OCI-LY3 (cell line): ENCODE measurements at regions not wholly inside any gene's neighbourhood (a gene's known extent, or its start where the extent isn't known, plus 50 kb on each side); places are given as distances from the start of the nearest gene placed in this dataset.

ENCODE experiments used
- H2AFZ ChIP-seq: fragments of 200-600, 300-600 bp; shearing (Covaris generic); 2 replicates; pipeline ENCODE4 v1.6.0; 2014; ENCODE audit warnings: antibody characterized with exemption, low read depth, low read length
- H3K27ac ChIP-seq: fragments of 200-600, 300-600 bp; sonication (generic); 2 replicates; pipeline ENCODE4 v1.5.1; 2014; ENCODE audit warnings: mild to moderate bottlenecking, low read length, moderate library complexity, mixed read lengths
- H3K27me3 ChIP-seq: fragments of 200-600, 300-600 bp; sonication (generic); 2 replicates; pipeline ENCODE4 v1.6.1; 2014; ENCODE audit warnings: low read depth, low read length, mixed read lengths
- H3K36me3 ChIP-seq: fragments of 200-600, 300-600 bp; sonication (generic); replicated peaks from 2 replicates; pipeline ENCODE3; 2014; ENCODE audit warnings: low read depth, low read length, mixed read lengths
- H3K4me1 ChIP-seq: fragments of 300-600, 200-600 bp; sonication (generic); 2 replicates; pipeline ENCODE4 v1.6.1; 2014; ENCODE audit warnings: low read length, mixed read lengths
- H3K4me2 ChIP-seq: fragments of 200-600, 300-600 bp; sonication (generic); 2 replicates; pipeline ENCODE4 v1.6.1; 2014; ENCODE audit warnings: low read length, mixed read lengths
- H3K4me3 ChIP-seq: fragments of 300-600, 200-600 bp; sonication (generic); 2 replicates; pipeline ENCODE4 v1.5.1; 2014; ENCODE audit warnings: antibody characterized with exemption, mild to moderate bottlenecking, low read length, moderate library complexity
- H3K79me2 ChIP-seq: fragments of 300-600, 200-600 bp; shearing (Covaris generic); 2 replicates; pipeline ENCODE4 v1.6.1; 2014; ENCODE audit warnings: mild to moderate bottlenecking, low read length, mixed read lengths
- H3K9ac ChIP-seq: fragments of 300-600, 200-600 bp; shearing (Covaris generic); 2 replicates; pipeline ENCODE4 v1.6.0; 2014; ENCODE audit warnings: mild to moderate bottlenecking, low read length, moderate library complexity
- H3K9me3 ChIP-seq: fragments of 200-600, 300-600 bp; shearing (Covaris generic); 2 replicates; pipeline ENCODE4 v1.6.1; 2014; ENCODE audit warnings: low read length, mixed read lengths; ENCODE audit not compliant: insufficient read depth
- H4K20me1 ChIP-seq: fragments of 200-600, 300-600 bp; sonication (generic); 2 replicates; pipeline ENCODE4 v1.6.1; 2016; ENCODE audit warnings: low read length, mixed read lengths; ENCODE audit not compliant: insufficient read depth
- EZH2phosphoT487 ChIP-seq: fragments of 200-600 bp; shearing (Covaris generic); IDR thresholded peaks from 2 replicates; pipeline ENCODE4 v1.6.1; 2018; ENCODE audit warnings: antibody characterized with exemption, mixed run types, low read depth
- TF ChIP-seq, protein P1 (sequence below): fragments of 200-600, 300-600 bp; sonication (generic); IDR thresholded peaks from 2 replicates; pipeline ENCODE4 v1.5.1; 2014; ENCODE audit warnings: antibody characterized with exemption, low read length, low read depth

DNA sequence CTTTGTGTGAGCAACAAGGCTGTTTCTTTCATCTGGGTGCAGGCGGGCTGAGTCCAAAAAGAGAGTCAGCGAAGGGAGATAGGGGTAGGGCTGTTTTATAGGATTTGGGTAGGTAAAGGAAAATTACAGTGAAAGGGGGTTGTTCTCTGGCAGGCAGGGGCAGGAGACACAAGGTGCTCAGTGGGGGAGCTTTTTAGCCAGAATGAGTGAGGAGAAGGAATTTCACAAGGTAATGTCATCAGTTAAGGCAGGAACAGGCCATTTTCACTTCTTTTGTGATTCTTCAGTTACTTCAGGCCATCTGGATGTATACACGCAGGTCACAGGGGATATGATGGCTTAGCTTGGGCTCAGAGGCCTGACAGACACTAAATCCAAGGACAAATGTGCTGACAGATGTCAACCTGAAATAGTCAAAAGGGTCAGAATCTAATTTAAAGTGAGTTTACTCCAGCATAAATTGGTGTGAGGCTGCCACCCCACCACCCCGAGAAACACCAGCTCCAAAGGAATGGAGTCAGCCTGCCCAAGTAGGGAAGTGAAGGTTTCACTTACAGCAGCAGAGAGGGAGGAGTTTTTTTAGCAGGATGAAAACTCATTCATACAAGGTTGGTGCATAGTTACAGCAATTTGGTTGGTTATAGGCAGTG, 560.0 kb upstream of the CDH4 start:
- Histone ChIP-seq H3K9ac (no peak overlapping the region), H3K4me3 (no peak overlapping the region), H3K36me3 (no peaks in the 10 kb centered on the region), H4K20me1 (no peaks in the 10 kb centered on the region), H3K4me1 (no peaks in the 10 kb centered on the region), H3K4me2 (no peak overlapping the region), H2AFZ (no peak overlapping the region), H3K27ac (no peak overlapping the region), H3K9me3 (no peaks in the 10 kb centered on the region), H3K79me2 (no peaks in the 10 kb centered on the region), H3K27me3 (0 out of 2 replicates have a peak, but pooled peaks cover 2% of the 10 kb centered on the region)
- TF ChIP-seq, protein P1, sequence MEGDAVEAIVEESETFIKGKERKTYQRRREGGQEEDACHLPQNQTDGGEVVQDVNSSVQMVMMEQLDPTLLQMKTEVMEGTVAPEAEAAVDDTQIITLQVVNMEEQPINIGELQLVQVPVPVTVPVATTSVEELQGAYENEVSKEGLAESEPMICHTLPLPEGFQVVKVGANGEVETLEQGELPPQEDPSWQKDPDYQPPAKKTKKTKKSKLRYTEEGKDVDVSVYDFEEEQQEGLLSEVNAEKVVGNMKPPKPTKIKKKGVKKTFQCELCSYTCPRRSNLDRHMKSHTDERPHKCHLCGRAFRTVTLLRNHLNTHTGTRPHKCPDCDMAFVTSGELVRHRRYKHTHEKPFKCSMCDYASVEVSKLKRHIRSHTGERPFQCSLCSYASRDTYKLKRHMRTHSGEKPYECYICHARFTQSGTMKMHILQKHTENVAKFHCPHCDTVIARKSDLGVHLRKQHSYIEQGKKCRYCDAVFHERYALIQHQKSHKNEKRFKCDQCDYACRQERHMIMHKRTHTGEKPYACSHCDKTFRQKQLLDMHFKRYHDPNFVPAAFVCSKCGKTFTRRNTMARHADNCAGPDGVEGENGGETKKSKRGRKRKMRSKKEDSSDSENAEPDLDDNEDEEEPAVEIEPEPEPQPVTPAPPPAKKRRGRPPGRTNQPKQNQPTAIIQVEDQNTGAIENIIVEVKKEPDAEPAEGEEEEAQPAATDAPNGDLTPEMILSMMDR = no peak
- TF ChIP-seq EZH2phosphoT487 = no peak

DNA sequence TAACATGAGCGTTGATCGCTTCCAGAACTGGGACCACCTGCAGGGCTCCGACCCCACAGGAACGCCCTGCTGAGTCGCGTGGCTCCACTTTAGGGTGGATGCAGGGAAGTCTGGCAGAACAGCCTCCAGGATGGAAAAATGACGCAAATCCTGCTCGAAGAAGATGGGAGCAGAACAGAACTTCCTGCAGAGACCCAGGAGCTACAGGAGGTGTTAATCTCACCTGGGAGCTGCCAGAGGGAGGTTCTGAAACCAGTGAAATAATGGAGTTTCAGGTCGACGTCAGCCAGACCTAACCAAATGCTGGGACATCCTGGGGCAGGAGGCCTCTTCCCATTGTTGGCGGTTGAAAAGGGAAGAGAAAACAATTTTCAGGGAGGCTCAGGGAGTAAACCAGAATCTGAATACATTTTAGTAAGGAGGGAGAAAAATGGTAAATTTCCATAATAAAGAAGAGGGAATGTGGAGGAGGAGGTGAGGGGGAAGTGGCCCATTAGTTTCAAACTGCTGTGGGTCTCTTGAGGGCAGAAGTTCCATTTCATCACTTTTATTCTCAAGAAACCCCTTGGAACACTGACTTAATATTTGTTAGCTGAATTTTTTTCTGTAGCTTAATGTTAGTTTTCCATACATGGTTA, 558.4 kb upstream of the CDH4 start:
- H3K27ac ChIP-seq = no peak overlapping the region
- TF ChIP-seq, protein P1 = no peak
- TF ChIP-seq EZH2phosphoT487 = no peak
- H3K27me3 ChIP-seq = 0 out of 2 replicates have a peak, but pooled peaks cover 2% of the 10 kb centered on the region

DNA sequence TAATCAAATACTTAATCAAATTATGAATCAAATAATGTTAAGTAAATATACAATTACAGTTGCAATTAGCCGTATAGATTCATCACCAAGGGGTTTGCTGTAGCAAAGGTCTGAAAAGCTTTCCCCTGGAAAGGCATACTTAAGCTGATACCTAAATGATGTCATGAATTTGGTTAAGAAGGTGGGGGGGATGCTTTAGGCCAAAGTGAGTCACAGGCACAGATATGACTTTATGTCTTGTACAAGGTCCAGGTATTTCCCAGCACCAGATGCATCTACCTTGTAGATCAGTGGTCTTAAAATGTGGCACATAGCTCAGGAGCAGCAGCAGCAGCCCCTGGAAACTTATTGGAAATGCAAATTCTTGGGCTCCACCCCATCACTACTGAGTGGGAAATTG, 557.3 kb upstream of the CDH4 start:
- H3K27me3 ChIP-seq = 0 out of 2 replicates have a peak, but pooled peaks cover 2% of the 10 kb centered on the region
- H4K20me1 ChIP-seq = no peaks in the 10 kb centered on the region
- no peaks in the 10 kb centered on the region for H3K4me1 ChIP-seq
- H3K4me3 ChIP-seq = no peak overlapping the region
- H2AFZ ChIP-seq = no peak overlapping the region
- H3K27ac ChIP-seq = no peak overlapping the region
- no peaks in the 10 kb centered on the region for H3K9me3 ChIP-seq
- no peak overlapping the region for H3K4me2 ChIP-seq
- no peaks in the 10 kb centered on the region for H3K36me3 ChIP-seq
- no peak for TF ChIP-seq EZH2phosphoT487
- TF ChIP-seq, protein P1 = no peak
- H3K9ac ChIP-seq = no peak overlapping the region
- H3K79me2 ChIP-seq = no peaks in the 10 kb centered on the region

More for the DNA sequence above, 558.4 kb upstream of the CDH4 start:
- no peaks in the 10 kb centered on the region for H3K79me2 ChIP-seq
- no peak overlapping the region for H3K4me3 ChIP-seq
- no peaks in the 10 kb centered on the region for H3K36me3 ChIP-seq
- H3K9me3 ChIP-seq = no peaks in the 10 kb centered on the region
- H3K4me1 ChIP-seq = no peaks in the 10 kb centered on the region
- H4K20me1 ChIP-seq = no peaks in the 10 kb centered on the region
- H3K9ac ChIP-seq = no peak overlapping the region
- H3K4me2 ChIP-seq = no peak overlapping the region
- H2AFZ ChIP-seq = no peak overlapping the region

DNA sequence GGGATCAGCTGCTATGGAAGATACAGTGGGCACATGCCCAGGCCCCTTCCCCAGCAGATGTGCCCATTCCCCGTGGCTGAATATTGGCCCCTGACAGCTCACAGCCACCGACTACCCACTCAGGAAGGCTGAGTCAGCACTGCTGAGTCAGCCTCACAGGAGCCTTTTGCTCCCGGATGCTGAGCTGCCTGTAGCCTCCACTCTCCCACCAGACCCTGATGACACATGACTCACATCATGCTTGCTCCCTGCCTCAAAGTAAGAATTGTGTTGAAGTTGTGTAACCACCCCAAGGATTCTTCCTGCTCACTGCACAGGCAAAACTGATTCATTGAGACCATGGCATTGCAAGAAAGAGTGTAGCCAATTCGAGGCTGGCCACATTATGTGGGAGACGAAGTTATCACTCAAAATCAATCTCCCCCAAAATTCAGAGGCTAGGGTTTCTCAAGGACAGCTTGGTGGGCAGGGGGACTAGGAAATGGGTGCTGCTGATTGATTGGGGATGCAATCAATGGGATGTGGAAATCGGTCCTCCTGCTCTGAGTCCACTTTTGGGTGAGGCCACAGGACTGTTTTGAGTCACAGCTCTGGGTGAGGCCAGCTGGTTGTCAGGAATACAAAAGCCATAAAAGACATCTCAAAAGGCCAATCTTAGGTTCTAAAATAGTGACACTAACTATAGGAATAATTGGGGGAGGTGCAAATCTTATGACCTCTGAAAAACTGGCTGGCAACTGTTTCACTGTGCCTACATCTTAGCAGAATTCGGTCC, 556.6 kb upstream of the CDH4 start:
- H3K9me3 ChIP-seq = no peaks in the 10 kb centered on the region
- no peaks in the 10 kb centered on the region for H3K36me3 ChIP-seq
- 0 out of 2 replicates have a peak, but pooled peaks cover 2% of the 10 kb centered on the region for H3K27me3 ChIP-seq
- no peak overlapping the region for H2AFZ ChIP-seq
- no peak overlapping the region for H3K27ac ChIP-seq
- H3K4me3 ChIP-seq = no peak overlapping the region
- H4K20me1 ChIP-seq = no peaks in the 10 kb centered on the region
- no peaks in the 10 kb centered on the region for H3K4me1 ChIP-seq
- no peak overlapping the region for H3K4me2 ChIP-seq
- no peaks in the 10 kb centered on the region for H3K79me2 ChIP-seq
- H3K9ac ChIP-seq = no peak overlapping the region
- no peak for TF ChIP-seq EZH2phosphoT487
- TF ChIP-seq, protein P1 = no peak
